ENCODE measurements at regions not wholly inside any gene's neighbourhood (a gene's known extent, or its start where the extent isn't known, plus 50 kb on each side); places are given as distances from the start of the nearest gene placed in this dataset.
"Not testable (repeated sequence)": the region's sequence is repeated elsewhere in the genome, so short reads cannot be mapped to it uniquely, and the experiment has no call there.

- no peak for DNase-seq
Measured at GRCh38 chr3:132084982-132085381, 50.2 kb upstream of the CPNE4 start.

GRCh38 chr3:132087356-132087755 is 52.5 kb upstream of the CPNE4 start:
- no peak for DNase-seq

GRCh38 chr3:132088291-132088690 is 53.5 kb upstream of the CPNE4 start:
- no peak for DNase-seq

GRCh38 chr3:132090921-132091320 is 56.1 kb upstream of the CPNE4 start:
- no peak for DNase-seq

GRCh38 chr3:132116601-132117000 is 81.8 kb upstream of the CPNE4 start:
- no peak for DNase-seq

GRCh38 chr3:132117642-132118041 is 82.8 kb upstream of the CPNE4 start:
- no peak for DNase-seq

GRCh38 chr3:132119531-132119930 is 84.7 kb upstream of the CPNE4 start:
- DNase-seq = no peak

GRCh38 chr3:132124096-132124495 is 89.3 kb upstream of the CPNE4 start:
- DNase-seq = no peak

- DNase-seq = no peak
Measured at GRCh38 chr3:132124651-132125284, 90.0 kb upstream of the CPNE4 start.

GRCh38 chr3:132134611-132135010 is 99.8 kb upstream of the CPNE4 start:
- no peak for DNase-seq

GRCh38 chr3:132135628-132136333 is 101.0 kb upstream of the CPNE4 start:
- DNase-seq = no peak

- no peak for DNase-seq
Measured at GRCh38 chr3:132136334-132136716, 101.5 kb upstream of the CPNE4 start.

GRCh38 chr3:132136902-132137301 is 102.1 kb upstream of the CPNE4 start:
- DNase-seq = not testable (repeated sequence)

GRCh38 chr3:132145833-132146232 is 111.0 kb upstream of the CPNE4 start:
- no peak for DNase-seq

GRCh38 chr3:132154619-132155018 is 119.8 kb upstream of the CPNE4 start:
- no peak for DNase-seq

- no peak for DNase-seq
Measured at GRCh38 chr3:132159145-132159544, 124.3 kb upstream of the CPNE4 start.

- no peak for DNase-seq
Measured at GRCh38 chr3:132160198-132160597, 125.4 kb upstream of the CPNE4 start.

- DNase-seq = no peak
Measured at GRCh38 chr3:132161608-132162007, 126.8 kb upstream of the CPNE4 start.

GRCh38 chr3:132164469-132165092 is 129.8 kb upstream of the CPNE4 start:
- no peak for DNase-seq

GRCh38 chr3:132167870-132168269 is 133.1 kb upstream of the CPNE4 start:
- no peak for DNase-seq

- no peak for DNase-seq
Measured at GRCh38 chr3:132174500-132174899, 139.7 kb upstream of the CPNE4 start.

GRCh38 chr3:132180337-132180791 is 136.8 kb upstream of the ACP3 start:
- peak; percentile 24 for DNase-seq

- no peak for DNase-seq
Measured at GRCh38 chr3:132183811-132184210, 133.4 kb upstream of the ACP3 start.

- no peak for DNase-seq
Measured at GRCh38 chr3:132187746-132188145, 129.5 kb upstream of the ACP3 start.

Data from NCI-H2029 (cell line).